Panc1 (cell line): ENCODE measurements at regions not wholly inside any gene's neighbourhood (a gene's known extent, or its start where the extent isn't known, plus 50 kb on each side); places are given as distances from the start of the nearest gene placed in this dataset.

Source experiments
- ATAC-seq: fragments of 200-7000 bp; cut with Tn5 transposase; 2 replicates; pipeline ENCODE4 v1.9.1; 2020; ENCODE audit warnings: mild to moderate bottlenecking, moderate library complexity
- BruUV-seq: library from RNA; stranded (reverse); fragments of 400-500 nt; replicated peaks from 2 replicates; lab custom pipeline; 2021; lab: Mats Ljungman, UMichigan
- CTCF ChIA-PET: fragments of 300-600 bp; sonication (Branson Sonifier 250); formaldehyde crosslinking; loops from one replicate; lab custom pipeline; 2022; ENCODE audit warnings: antibody characterized with exemption; lab: Charles Lee
- POLR2A ChIA-PET: fragments of 300-600 bp; sonication (Branson Sonifier 250); formaldehyde crosslinking; loops from one replicate; lab custom pipeline; 2022; ENCODE audit warnings: antibody characterized with exemption; lab: Charles Lee
- DNase-seq: peaks from one replicate; pipeline ENCODE4 v3.0.0-alpha.2; 2010; ENCODE audit warnings: low read depth, low spot score
- H3K27ac ChIP-seq: 2 replicates; pipeline ENCODE4 v1.5.1; 2011; ENCODE audit warnings: mild to moderate bottlenecking, low read length, inconsistent platforms
- H3K27me3 ChIP-seq: fragments of 200-500 bp; sonication (Bioruptor generic); 2 replicates; pipeline ENCODE4 v1.6.0; 2014; ENCODE audit warnings: low read length, inconsistent platforms; ENCODE audit not compliant: control insufficient read depth, insufficient read depth
- H3K36me3 ChIP-seq: fragments of 200-500 bp; sonication (Bioruptor generic); 2 replicates; pipeline ENCODE4 v1.5.1; 2014; ENCODE audit warnings: inconsistent platforms, mild to moderate bottlenecking, low read length, moderate library complexity; ENCODE audit not compliant: control insufficient read depth, insufficient read depth
- H3K4me1 ChIP-seq: 2 replicates; pipeline ENCODE4 v1.5.1; 2011; ENCODE audit warnings: inconsistent platforms, mild to moderate bottlenecking, low read length, moderate library complexity; ENCODE audit not compliant: control insufficient read depth, insufficient read depth
- H3K4me3 ChIP-seq, 2 experiments: 2 replicates each; pipeline ENCODE4 v1.5.1; 2011 to 2012; ENCODE audit warnings: low read depth in 2 of 2, low read length in 2 of 2, mild to moderate bottlenecking in 2 of 2, inconsistent platforms in 1 of 2, moderate library complexity in 1 of 2
- H3K9me3 ChIP-seq: fragments of 200-500 bp; sonication (Bioruptor generic); 2 replicates; pipeline ENCODE4 v1.5.1; 2014; ENCODE audit warnings: low read depth, mild to moderate bottlenecking, inconsistent platforms, low read length, moderate library complexity; ENCODE audit not compliant: control insufficient read depth, insufficient read depth
- CTCF ChIP-seq: fragments of 450-650 bp; IDR thresholded peaks from 2 replicates; pipeline ENCODE4 v1.5.1; 2017; ENCODE audit warnings: mild to moderate bottlenecking
- POLR2AphosphoS5 ChIP-seq: IDR thresholded peaks from 2 replicates; pipeline ENCODE4 v1.6.1; 2012; ENCODE audit warnings: mild to moderate bottlenecking, low read depth, low read length, moderate library complexity
- SIN3A ChIP-seq: IDR thresholded peaks from 2 replicates; pipeline ENCODE4 v1.6.1; 2012; ENCODE audit warnings: low read depth, mild to moderate bottlenecking, low read length, moderate library complexity, borderline replicate concordance; ENCODE audit not compliant: insufficient read depth
- TCF7L2 ChIP-seq: IDR thresholded peaks from 2 replicates; pipeline ENCODE4 v1.6.1; 2011; ENCODE audit warnings: mild to moderate bottlenecking, low read depth, low read length, inconsistent platforms
- in situ Hi-C: cut with HindIII; loops from 2 replicates; pipeline ENCODE4 v1.10.0; 2016; ENCODE audit warnings: low sequenced_read_pairs, low pct_unique_long_range_greater_than_20kb
- intact Hi-C: fragments of 100-400 bp; cut with micrococcal nuclease; formaldehyde crosslinking; loops from one replicate; pipeline ENCODE4 v1.10.0; 2022; ENCODE audit not compliant: unreplicated experiment
- TF ChIP-seq, protein P1 (sequence below), 2 experiments: IDR thresholded peaks; 2 replicates each; pipeline ENCODE4 v1.6.1; 2011 to 2012; ENCODE audit warnings: low read depth in 2 of 2, control low read depth in 1 of 2, low read length in 1 of 2, mild to moderate bottlenecking in 1 of 2, moderate library complexity in 1 of 2; ENCODE audit not compliant: insufficient read depth in 1 of 2

- ATAC-seq, result no peak
- Histone ChIP-seq H3K27ac (no peak overlapping the region), H3K4me3 (no peak overlapping the region), H3K36me3 (no peaks in the 10 kb centered on the region), H3K27me3 (no peaks in the 10 kb centered on the region), H3K9me3 (no peaks in the 10 kb centered on the region), H3K4me1 (peaks cover 18% of the 10 kb centered on the region)
- TF ChIP-seq SIN3A, result no peak
- TF ChIP-seq TCF7L2, result no peak
- no peak for TF ChIP-seq CTCF
- TF ChIP-seq, protein P1, sequence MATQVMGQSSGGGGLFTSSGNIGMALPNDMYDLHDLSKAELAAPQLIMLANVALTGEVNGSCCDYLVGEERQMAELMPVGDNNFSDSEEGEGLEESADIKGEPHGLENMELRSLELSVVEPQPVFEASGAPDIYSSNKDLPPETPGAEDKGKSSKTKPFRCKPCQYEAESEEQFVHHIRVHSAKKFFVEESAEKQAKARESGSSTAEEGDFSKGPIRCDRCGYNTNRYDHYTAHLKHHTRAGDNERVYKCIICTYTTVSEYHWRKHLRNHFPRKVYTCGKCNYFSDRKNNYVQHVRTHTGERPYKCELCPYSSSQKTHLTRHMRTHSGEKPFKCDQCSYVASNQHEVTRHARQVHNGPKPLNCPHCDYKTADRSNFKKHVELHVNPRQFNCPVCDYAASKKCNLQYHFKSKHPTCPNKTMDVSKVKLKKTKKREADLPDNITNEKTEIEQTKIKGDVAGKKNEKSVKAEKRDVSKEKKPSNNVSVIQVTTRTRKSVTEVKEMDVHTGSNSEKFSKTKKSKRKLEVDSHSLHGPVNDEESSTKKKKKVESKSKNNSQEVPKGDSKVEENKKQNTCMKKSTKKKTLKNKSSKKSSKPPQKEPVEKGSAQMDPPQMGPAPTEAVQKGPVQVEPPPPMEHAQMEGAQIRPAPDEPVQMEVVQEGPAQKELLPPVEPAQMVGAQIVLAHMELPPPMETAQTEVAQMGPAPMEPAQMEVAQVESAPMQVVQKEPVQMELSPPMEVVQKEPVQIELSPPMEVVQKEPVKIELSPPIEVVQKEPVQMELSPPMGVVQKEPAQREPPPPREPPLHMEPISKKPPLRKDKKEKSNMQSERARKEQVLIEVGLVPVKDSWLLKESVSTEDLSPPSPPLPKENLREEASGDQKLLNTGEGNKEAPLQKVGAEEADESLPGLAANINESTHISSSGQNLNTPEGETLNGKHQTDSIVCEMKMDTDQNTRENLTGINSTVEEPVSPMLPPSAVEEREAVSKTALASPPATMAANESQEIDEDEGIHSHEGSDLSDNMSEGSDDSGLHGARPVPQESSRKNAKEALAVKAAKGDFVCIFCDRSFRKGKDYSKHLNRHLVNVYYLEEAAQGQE (IDR thresholded peaks at IDR 0.05; ENCODE audit: insufficient read depth in 1 of 2, low read depth in 2 of 2, low read length in 1 of 2), result no peak
- TF ChIP-seq POLR2AphosphoS5, result no peak
- ChIA-PET CTCF (interaction anchor here (1.2 kb wide), 1 partner anchor 127 kb away, joined by 3 read pairs; no protein-coding TSS in a partner anchor), POLR2A (no interaction called here)
- in situ Hi-C loops (no loop called here), intact Hi-C loops (no loop called here)
- DNase-seq, result no peak
- no TSS peak for BruUV-seq
Measured at GRCh38 chr3:13218541-13218908, 145.3 kb upstream of the IQSEC1 start.

- H3K27ac ChIP-seq, result no peak overlapping the region; the same call in 1 of the 2 replicates
- BruUV-seq, result no TSS peak
- ChIA-PET CTCF (interaction anchor here (1.2 kb wide), 1 partner anchor 126 kb away, joined by 3 read pairs; no protein-coding TSS in a partner anchor), POLR2A (no interaction called here)
- intact Hi-C loops (no loop called here), in situ Hi-C loops (no loop called here)
- no peaks in the 10 kb centered on the region for H3K27me3 ChIP-seq
- ATAC-seq (peak; percentile 89), DNase-seq (peak; percentile 63)
- H3K4me3 ChIP-seq, result no peak overlapping the region
- TF ChIP-seq POLR2AphosphoS5, result no peak
- TF ChIP-seq, protein P1 (IDR thresholded peaks at IDR 0.05; ENCODE audit: insufficient read depth in 1 of 2, low read depth in 2 of 2, low read length in 1 of 2), result no peak
- no peak for TF ChIP-seq CTCF
- TF ChIP-seq SIN3A, result no peak
- TF ChIP-seq TCF7L2, result no peak
- H3K9me3 ChIP-seq, result no peaks in the 10 kb centered on the region
- no peaks in the 10 kb centered on the region for H3K36me3 ChIP-seq
- peaks cover 18% of the 10 kb centered on the region for H3K4me1 ChIP-seq
Measured at GRCh38 chr3:13217736-13218540, 144.7 kb upstream of the IQSEC1 start.
